ENCODE measurements at regions not wholly inside any gene's neighbourhood (a gene's known extent, or its start where the extent isn't known, plus 50 kb on each side); places are given as distances from the start of the nearest gene placed in this dataset.

DNA sequence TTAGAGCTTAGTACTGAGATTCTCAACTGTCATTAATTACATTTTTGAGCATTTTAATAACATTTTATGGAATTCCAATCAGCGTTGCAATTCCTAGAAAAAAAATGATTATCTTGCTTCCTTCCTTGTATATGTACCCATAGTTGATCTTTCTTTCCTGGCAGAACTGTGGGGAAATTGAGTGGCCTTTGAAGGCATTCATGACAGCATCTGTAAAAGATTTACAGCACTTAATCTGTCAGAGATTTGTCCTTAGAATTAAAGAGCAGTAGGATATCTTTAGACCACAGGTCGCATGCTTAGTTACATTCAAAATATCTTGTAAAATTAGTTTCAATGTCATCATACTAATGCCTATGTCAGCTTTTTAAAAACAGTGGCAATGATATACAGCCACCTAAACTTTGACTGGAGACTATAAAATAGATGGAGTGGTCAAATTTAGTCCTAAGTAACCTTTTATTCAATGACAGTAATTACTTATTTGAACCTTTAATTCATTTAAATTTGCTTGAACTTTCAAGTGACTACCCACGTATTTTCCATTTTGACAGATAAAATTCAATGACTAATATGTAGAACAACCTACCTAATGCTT is 692.0 kb downstream of the NCAM2 start:
- H3K27ac Mint-ChIP-seq: no peak overlapping the region
- no peaks in the 10 kb centered on the region for H4K20me1 ChIP-seq (ENCODE audit: low read depth)
- H3K27ac ChIP-seq: no peak overlapping the region
- no peak overlapping the region for H3K9ac ChIP-seq
- H3K9me3 ChIP-seq (ENCODE audit: low read depth): no peaks in the 10 kb centered on the region
- TF ChIP-seq EZH2 (IDR thresholded peaks at IDR 0.05) (no peak), CTCF (IDR thresholded peaks at IDR 0.05) (no peak), EZH2phosphoT487 (IDR thresholded peaks at IDR 0.05) (no peak)
- no peaks in the 10 kb centered on the region for H3K36me3 ChIP-seq
- H3K27me3 Mint-ChIP-seq (ENCODE audit: insufficient read depth, low read depth): no peaks in the 10 kb centered on the region
- no peak overlapping the region for H3K4me3 ChIP-seq
- DNase-seq (ENCODE audit: low spot score): no peak
- no peaks in the 10 kb centered on the region for H3K27me3 ChIP-seq
- H3K4me1 ChIP-seq: no peaks in the 10 kb centered on the region
- no peak overlapping the region for H3K4me3 Mint-ChIP-seq
- no peaks in the 10 kb centered on the region for H3K9me3 Mint-ChIP-seq
- no peaks in the 10 kb centered on the region for H3K36me3 Mint-ChIP-seq
- H3K4me2 ChIP-seq: no peak overlapping the region
- no peaks in the 10 kb centered on the region for H3K79me2 ChIP-seq (ENCODE audit: low read depth)
- no peaks in the 10 kb centered on the region for H3F3A ChIP-seq (ENCODE audit: low read depth)
- H3K4me1 Mint-ChIP-seq: no peaks in the 10 kb centered on the region
- no peak overlapping the region for H2AFZ ChIP-seq (replicated peaks)

DNA sequence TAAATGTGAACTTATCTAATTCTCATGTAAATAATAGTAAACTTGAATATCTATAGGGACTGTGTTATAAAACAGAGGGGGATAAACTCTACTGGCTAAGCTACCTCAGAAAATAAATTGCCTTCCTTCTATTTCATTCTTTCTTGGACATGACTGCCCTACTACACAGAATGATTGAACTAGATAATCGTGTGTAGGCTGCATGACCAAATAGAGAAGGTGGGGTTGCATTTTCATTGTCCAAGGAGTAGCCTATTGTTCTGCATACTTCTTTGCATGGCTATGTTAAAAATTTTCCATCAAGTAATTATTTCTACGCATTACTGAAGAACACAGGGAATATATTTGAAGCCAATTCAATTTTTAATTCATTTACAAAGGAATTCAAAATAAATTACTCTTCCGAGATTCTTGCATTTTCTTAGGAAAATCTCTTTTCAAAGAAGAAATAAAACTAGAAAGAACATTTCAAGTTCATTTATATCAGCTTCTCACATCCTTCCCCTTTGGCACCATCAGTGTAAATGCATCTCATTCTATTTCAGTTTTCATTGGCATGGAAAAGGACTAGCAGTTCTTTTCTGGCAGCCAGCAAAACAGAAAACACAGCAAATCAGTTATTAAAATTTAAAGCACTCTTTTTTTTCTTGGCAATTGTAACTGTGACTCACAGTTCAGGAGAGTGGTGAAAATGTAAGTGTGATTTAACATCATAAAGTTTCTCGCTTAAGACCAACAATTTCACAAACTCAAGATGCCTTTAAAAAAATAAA is 714.7 kb downstream of the NCAM2 start:
- Histone ChIP-seq H3K79me2 (ENCODE audit: low read depth) (no peaks in the 10 kb centered on the region), H3K9ac (no peak overlapping the region), H3K36me3 (no peaks in the 10 kb centered on the region), H3K4me1 (no peaks in the 10 kb centered on the region), H3K27ac (no peak overlapping the region), H3K27me3 (no peaks in the 10 kb centered on the region), H2AFZ (replicated peaks) (no peak overlapping the region), H4K20me1 (ENCODE audit: low read depth) (no peaks in the 10 kb centered on the region), H3K4me2 (no peak overlapping the region), H3K4me3 (no peak overlapping the region), H3K9me3 (ENCODE audit: low read depth) (no peaks in the 10 kb centered on the region), H3F3A (ENCODE audit: low read depth) (no peaks in the 10 kb centered on the region)
- no peak overlapping the region for H3K4me3 Mint-ChIP-seq
- peaks cover 2% of the 10 kb centered on the region for H3K9me3 Mint-ChIP-seq
- H3K27me3 Mint-ChIP-seq (ENCODE audit: insufficient read depth, low read depth): no peaks in the 10 kb centered on the region
- no peaks in the 10 kb centered on the region for H3K4me1 Mint-ChIP-seq
- H3K36me3 Mint-ChIP-seq: no peaks in the 10 kb centered on the region
- TF ChIP-seq CTCF (IDR thresholded peaks at IDR 0.05) (no peak), EZH2 (IDR thresholded peaks at IDR 0.05) (no peak), EZH2phosphoT487 (IDR thresholded peaks at IDR 0.05) (no peak)
- H3K27ac Mint-ChIP-seq: no peak overlapping the region
- no peak for DNase-seq (ENCODE audit: low spot score)

DNA sequence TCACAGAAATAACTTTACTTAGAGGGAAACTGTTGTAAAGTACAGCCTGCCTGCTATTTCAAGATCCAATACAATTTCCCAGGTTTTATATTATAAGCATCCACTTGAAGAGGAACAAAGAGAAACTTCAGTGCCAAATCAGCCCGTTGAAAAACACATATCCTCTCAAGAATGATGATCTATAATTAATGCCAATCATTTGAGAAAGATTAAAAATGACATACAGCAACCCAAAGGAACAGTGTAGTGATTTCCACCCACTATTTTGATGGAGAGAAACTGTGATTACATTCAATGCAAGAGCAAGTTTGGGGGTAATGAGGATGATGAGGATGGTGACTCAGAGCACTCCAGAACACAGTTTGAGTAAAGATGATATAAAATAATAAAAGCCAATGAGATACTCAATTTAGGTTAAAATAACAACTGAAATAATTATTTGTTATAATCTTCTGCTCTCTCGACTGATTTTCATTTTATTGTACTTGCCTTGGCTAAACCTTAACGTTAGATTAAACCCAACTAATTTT is 715.5 kb downstream of the NCAM2 start:
- H3K4me2 ChIP-seq: no peak overlapping the region
- TF ChIP-seq CTCF (IDR thresholded peaks at IDR 0.05) (no peak), EZH2 (IDR thresholded peaks at IDR 0.05) (no peak), EZH2phosphoT487 (IDR thresholded peaks at IDR 0.05) (no peak)
- no peaks in the 10 kb centered on the region for H3K27me3 ChIP-seq
- no peaks in the 10 kb centered on the region for H3K36me3 ChIP-seq
- Mint-ChIP-seq H3K4me3 (no peak overlapping the region), H3K4me1 (no peaks in the 10 kb centered on the region), H3K36me3 (no peaks in the 10 kb centered on the region), H3K9me3 (no peaks in the 10 kb centered on the region), H3K27ac (no peak overlapping the region), H3K27me3 (ENCODE audit: insufficient read depth, low read depth) (no peaks in the 10 kb centered on the region)
- no peaks in the 10 kb centered on the region for H4K20me1 ChIP-seq (ENCODE audit: low read depth)
- no peaks in the 10 kb centered on the region for H3F3A ChIP-seq (ENCODE audit: low read depth)
- H3K27ac ChIP-seq: no peak overlapping the region
- H3K79me2 ChIP-seq (ENCODE audit: low read depth): no peaks in the 10 kb centered on the region
- H2AFZ ChIP-seq (replicated peaks): no peak overlapping the region
- no peak overlapping the region for H3K9ac ChIP-seq
- no peaks in the 10 kb centered on the region for H3K9me3 ChIP-seq (ENCODE audit: low read depth)
- DNase-seq (ENCODE audit: low spot score): no peak
- H3K4me3 ChIP-seq: no peak overlapping the region
- no peaks in the 10 kb centered on the region for H3K4me1 ChIP-seq

Measured in neural progenitor cell (in vitro differentiated cells).